IgD-negative memory B cell (primary cell): ENCODE measurements at regions not wholly inside any gene's neighbourhood (a gene's known extent, or its start where the extent isn't known, plus 50 kb on each side); places are given as distances from the start of the nearest gene placed in this dataset.
"Not testable (repeated sequence)": the region's sequence is repeated elsewhere in the genome, so short reads cannot be mapped to it uniquely, and the experiment has no call there.

Experiments
- H3K27ac Mint-ChIP-seq, 3 donors: one replicate each; pipeline ENCODE4 v1.8.0; 2020 to 2022; ENCODE audit warnings: mild to moderate bottlenecking in 3 of 3, mixed read lengths in 3 of 3, moderate library complexity in 1 of 3
- H3K27me3 Mint-ChIP-seq: one replicate; pipeline ENCODE4 v1.8.0; 2021; ENCODE audit warnings: mixed read lengths
- H3K36me3 Mint-ChIP-seq: one replicate; pipeline ENCODE4 v1.8.0; 2020; ENCODE audit warnings: mild to moderate bottlenecking, mixed read lengths
- H3K4me1 Mint-ChIP-seq, 3 donors: one replicate each; pipeline ENCODE4 v1.8.0; 2020 to 2022; ENCODE audit warnings: mixed read lengths in 3 of 3, mild to moderate bottlenecking in 1 of 3
- H3K4me3 Mint-ChIP-seq, 4 donors: one replicate each; pipeline ENCODE4 v1.8.0; 2020 to 2022; ENCODE audit warnings: mild to moderate bottlenecking in 4 of 4, mixed read lengths in 4 of 4, moderate library complexity in 3 of 4
- H3K9me3 Mint-ChIP-seq, 3 donors: one replicate each; pipeline ENCODE4 v1.8.0; 2020 to 2021; ENCODE audit warnings: mixed read lengths in 3 of 3, mild to moderate bottlenecking in 1 of 3

DNA sequence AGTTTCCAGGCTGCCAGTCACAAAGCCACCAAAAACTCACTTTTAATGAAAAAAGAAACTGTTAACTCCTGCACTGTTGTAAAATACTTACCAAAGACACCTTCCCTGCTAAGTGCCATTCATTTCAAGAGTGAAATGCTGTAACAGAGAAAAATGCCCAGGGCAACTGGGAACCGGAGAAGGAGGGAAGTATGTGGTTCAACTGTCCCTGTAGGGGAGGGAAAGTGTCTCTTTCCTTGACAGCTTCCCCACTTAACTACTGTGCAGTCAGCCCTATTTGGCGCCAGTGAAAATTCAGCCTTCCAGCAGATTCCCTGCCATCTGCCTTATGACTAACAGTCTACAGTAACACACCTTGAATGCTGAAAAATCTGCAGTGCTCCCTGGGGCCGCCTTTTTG lies 789.0 kb downstream of the DIAPH3 start:
- no peaks in the 10 kb centered on the region for H3K4me1 Mint-ChIP-seq
- H3K27me3 Mint-ChIP-seq, result peaks cover 4% of the 10 kb centered on the region
- H3K36me3 Mint-ChIP-seq, result no peaks in the 10 kb centered on the region

DNA sequence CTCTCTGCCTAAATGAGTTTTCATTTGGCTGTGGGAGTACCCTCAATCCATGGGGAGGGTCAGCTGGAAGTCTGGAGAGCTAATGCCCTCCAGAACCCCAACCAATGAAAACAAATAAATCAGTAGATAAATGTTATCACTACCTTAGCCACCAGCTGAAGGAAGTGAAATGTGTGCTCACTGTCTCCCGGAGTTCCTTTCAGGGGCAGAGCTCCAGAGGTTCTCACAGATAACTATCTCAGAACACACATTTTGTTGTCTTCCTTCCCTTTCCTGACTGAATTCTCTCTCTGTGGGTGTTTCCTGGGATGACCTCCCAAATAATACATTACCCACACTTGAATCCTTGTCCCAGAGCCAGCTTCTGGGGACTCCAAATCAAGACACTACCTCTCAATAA lies 779.6 kb downstream of the DIAPH3 start:
- Mint-ChIP-seq H3K36me3 (no peaks in the 10 kb centered on the region), H3K27me3 (peaks cover 2% of the 10 kb centered on the region), H3K4me3 (no peak overlapping the region), H3K4me1 (no peaks in the 10 kb centered on the region), H3K27ac (no peak overlapping the region), H3K9me3 (peaks cover 0 to 6% (median 0%) of the 10 kb centered on the region in 3 donors)

More for the DNA sequence above, 789.0 kb downstream of the DIAPH3 start:
- no peak overlapping the region for H3K4me3 Mint-ChIP-seq
- no peak overlapping the region for H3K27ac Mint-ChIP-seq
- H3K9me3 Mint-ChIP-seq, result peaks cover 2 to 12% (median 6%) of the 10 kb centered on the region in 3 donors

DNA sequence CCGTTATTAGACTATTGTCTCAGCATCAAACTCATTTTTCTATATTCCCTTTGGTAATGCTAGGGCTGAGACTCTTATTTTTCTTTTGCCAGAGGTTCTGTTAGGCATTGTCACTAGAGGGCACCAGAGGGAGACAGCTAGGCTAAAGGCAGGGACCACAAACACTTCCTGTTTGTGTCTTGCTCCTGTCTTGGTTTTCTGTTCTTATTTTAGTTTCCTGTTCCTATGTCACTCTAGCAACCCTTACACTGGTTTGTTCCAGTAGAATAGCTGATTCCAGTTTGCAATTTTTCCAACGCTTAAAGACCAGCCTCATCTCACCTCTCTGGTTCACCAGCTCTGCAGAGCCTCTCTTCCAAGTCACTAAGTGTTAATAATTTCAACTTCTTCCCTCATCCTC lies 772.0 kb downstream of the DIAPH3 start:
- no peaks in the 10 kb centered on the region for H3K9me3 Mint-ChIP-seq
- H3K4me1 Mint-ChIP-seq, result no peaks in the 10 kb centered on the region
- H3K36me3 Mint-ChIP-seq, result no peaks in the 10 kb centered on the region
- no peak overlapping the region for H3K27ac Mint-ChIP-seq
- H3K4me3 Mint-ChIP-seq, result no peak overlapping the region
- H3K27me3 Mint-ChIP-seq, result peaks cover 2% of the 10 kb centered on the region

DNA sequence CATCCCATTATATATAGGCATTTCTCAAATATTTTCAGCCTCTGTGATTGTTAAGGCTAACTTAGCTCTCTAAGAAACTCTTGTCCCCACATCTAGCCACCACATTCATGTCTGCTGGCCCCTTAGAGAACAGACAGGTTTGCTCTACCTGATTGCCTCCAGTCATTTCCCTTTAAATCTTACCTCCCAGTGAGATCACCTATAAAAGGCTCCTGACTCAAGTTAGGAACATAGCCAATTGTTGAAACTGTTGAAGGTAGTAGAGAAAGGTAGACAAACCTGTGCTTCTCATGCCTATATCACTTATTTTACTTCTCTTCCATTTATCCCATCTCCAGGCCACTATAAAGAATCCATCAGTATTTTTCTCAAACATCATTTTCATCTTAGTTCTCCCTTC lies 771.4 kb downstream of the DIAPH3 start:
- no peaks in the 10 kb centered on the region for H3K36me3 Mint-ChIP-seq
- no peak overlapping the region for H3K4me3 Mint-ChIP-seq
- H3K27me3 Mint-ChIP-seq, result peaks cover under 1% of the 10 kb centered on the region
- H3K9me3 Mint-ChIP-seq, result no peaks in the 10 kb centered on the region
- H3K27ac Mint-ChIP-seq, result no peak overlapping the region
- peaks cover 0 to under 1% (median 0%) of the 10 kb centered on the region in 3 donors for H3K4me1 Mint-ChIP-seq

DNA sequence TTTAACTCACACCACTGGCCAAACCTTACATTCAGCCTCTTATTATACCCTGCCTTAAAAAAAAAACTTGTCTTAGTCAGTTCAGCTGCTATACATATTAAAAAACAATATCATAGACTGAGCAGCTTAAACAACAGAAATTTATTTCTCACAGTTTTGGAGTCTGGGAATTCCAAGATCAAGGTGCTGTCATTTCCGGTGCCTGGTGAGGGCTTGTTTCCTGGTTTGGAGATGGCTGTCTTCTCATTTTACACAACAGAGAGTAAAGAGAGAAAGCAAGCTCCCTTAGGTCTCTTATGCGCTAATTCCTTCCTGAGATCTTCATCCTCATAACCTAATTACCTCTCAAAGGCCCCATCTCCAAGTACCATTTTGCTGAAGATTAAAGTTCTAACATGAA lies 769.2 kb downstream of the DIAPH3 start:
- Mint-ChIP-seq H3K4me3 (no peak overlapping the region), H3K4me1 (peaks cover 0 to 4% (median 0%) of the 10 kb centered on the region in 3 donors), H3K36me3 (no peaks in the 10 kb centered on the region), H3K27me3 (no peaks in the 10 kb centered on the region), H3K9me3 (no peaks in the 10 kb centered on the region), H3K27ac (no peak overlapping the region)

DNA sequence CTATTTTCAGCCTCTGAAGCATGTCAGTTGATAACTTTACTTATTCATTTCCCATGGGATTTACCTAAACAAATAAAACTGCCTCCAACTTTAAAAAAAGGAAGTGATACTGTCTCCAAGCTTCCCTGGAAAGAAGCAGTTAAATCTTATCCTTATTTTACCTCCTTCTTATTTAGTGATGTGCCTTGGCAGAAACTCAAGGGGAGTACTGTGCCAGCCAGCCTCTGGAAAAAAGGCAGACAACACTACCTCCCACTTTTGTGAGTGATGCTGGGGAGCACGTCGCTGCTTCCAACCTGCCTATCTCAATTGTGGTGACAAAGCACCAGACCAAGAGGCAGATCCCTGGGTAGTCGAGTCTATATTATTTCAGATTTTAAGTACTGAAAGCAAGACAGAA lies 765.6 kb downstream of the DIAPH3 start:
- peaks cover 0 to 4% (median 0%) of the 10 kb centered on the region in 3 donors for H3K4me1 Mint-ChIP-seq
- no peak overlapping the region for H3K27ac Mint-ChIP-seq
- H3K36me3 Mint-ChIP-seq, result no peaks in the 10 kb centered on the region
- H3K4me3 Mint-ChIP-seq, result no peak overlapping the region
- no peaks in the 10 kb centered on the region for H3K27me3 Mint-ChIP-seq
- peaks cover 3 to 4% (median 3%) of the 10 kb centered on the region in 3 donors for H3K9me3 Mint-ChIP-seq

DNA sequence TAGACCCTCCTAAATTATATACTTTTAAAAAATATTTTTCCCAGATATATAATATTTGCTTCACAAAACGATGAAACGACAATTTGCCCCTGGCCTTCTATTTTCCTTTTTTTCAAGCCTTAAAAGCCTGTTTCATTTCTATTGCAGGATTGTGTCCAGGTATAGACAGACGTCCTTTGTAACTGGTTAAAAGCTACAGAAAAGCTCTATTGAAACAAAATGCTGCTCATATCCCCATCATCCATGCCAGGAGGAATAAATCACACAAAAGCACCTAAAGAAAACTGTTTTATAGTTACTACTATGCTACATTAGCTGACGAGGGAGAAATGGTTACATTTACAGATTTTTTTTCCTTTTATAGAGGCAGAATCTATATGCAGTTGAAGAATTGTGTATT lies 765.1 kb downstream of the DIAPH3 start:
- Mint-ChIP-seq H3K4me3 (no peak overlapping the region), H3K36me3 (no peaks in the 10 kb centered on the region), H3K27me3 (no peaks in the 10 kb centered on the region), H3K9me3 (peaks cover 6% of the 10 kb centered on the region in 3 donors), H3K27ac (no peak overlapping the region), H3K4me1 (peaks cover 0 to 4% (median 0%) of the 10 kb centered on the region in 3 donors)

DNA sequence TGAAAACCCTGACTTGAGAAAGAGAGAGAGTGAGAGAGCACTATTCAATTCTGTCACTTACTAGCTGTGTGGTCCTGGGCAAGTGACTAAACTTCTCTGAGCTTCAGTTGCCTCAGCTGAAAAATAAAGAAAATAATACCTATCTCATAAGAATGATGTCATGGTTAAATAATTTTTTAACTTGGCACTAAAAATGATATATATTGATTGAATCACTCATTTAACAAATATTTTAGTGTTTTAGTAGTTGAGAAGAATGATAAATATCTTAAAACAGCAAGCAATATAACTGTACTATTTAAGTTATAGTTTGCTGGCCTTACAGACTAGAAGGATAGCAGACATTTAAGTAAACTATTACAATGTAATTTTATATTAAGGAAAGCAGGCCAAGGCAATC lies 764.2 kb downstream of the DIAPH3 start:
- H3K4me3 Mint-ChIP-seq, result no peak overlapping the region
- peaks cover 0 to 4% (median 0%) of the 10 kb centered on the region in 3 donors for H3K4me1 Mint-ChIP-seq
- H3K27ac Mint-ChIP-seq, result no peak overlapping the region
- H3K27me3 Mint-ChIP-seq, result no peaks in the 10 kb centered on the region
- peaks cover 6 to 9% (median 6%) of the 10 kb centered on the region in 3 donors for H3K9me3 Mint-ChIP-seq
- no peaks in the 10 kb centered on the region for H3K36me3 Mint-ChIP-seq

DNA sequence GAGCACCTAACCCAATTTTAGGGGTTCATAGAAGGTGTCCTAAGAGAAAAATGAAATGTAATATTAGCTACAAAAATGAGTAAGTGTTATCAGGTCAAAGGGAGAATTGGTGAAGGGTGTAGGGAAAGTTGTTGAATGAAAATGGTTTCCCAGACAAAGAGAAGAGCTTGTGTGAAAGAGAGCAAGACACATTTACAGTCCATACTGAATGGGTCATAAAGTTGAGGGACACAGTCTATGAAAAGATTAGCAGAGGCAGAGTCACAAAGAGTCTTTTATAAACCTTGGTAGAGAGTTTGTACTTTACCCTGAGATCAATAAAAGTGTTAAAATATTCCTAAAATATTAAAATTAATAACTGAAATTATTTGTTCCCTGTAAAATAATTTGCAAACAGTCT lies 759.4 kb downstream of the DIAPH3 start:
- Mint-ChIP-seq H3K4me3 (no peak overlapping the region), H3K36me3 (no peaks in the 10 kb centered on the region), H3K27me3 (no peaks in the 10 kb centered on the region), H3K4me1 (no peaks in the 10 kb centered on the region), H3K9me3 (peaks cover 6 to 31% (median 14%) of the 10 kb centered on the region in 3 donors), H3K27ac (no peak overlapping the region)

DNA sequence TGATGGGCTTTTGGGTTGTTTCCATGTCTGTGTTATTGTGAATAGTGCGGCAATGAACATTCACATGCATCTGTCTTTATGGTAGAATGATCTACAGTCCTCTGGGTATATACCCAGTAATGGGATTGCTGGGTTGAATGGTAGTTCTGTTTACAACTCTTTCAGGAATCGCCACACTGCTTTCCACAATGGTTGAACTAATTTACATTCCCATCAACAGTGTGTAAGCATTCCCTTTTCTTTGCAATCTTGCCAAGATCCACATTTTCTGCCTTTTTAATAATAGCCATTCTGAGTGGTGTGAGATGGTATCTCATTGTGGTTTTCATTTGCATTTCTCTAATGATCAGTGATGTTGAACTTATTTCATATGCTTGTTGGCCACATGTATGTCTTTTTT lies 756.5 kb downstream of the DIAPH3 start:
- H3K27ac Mint-ChIP-seq, H3K4me1 Mint-ChIP-seq, H3K27me3 Mint-ChIP-seq, H3K36me3 Mint-ChIP-seq, H3K4me3 Mint-ChIP-seq: not testable (repeated sequence)
- peaks cover 6 to 31% (median 17%) of the 10 kb centered on the region in 3 donors for H3K9me3 Mint-ChIP-seq

DNA sequence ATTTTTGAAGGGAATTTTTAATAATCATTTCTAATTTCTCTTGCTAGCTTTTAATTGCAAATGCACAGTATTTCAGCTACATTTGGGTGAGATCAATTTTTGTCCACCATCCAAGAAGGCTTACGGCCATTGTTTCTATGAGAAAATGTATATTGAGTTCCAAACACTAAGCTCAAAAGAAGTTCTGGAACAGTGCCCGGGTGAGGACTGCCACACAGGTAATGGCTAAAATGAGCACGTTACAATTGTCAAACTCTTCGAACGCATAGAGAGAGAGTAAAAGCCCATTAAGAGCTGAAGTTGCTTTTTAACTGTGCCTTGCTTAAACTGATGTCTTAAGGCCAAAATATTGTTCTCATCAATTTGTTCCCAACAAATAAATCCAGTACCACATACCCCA lies 755.0 kb downstream of the DIAPH3 start:
- Mint-ChIP-seq H3K27ac (no peak overlapping the region), H3K4me3 (no peak overlapping the region), H3K27me3 (no peaks in the 10 kb centered on the region), H3K9me3 (peaks cover 0 to 25% (median 13%) of the 10 kb centered on the region in 3 donors), H3K4me1 (no peaks in the 10 kb centered on the region), H3K36me3 (no peaks in the 10 kb centered on the region)

DNA sequence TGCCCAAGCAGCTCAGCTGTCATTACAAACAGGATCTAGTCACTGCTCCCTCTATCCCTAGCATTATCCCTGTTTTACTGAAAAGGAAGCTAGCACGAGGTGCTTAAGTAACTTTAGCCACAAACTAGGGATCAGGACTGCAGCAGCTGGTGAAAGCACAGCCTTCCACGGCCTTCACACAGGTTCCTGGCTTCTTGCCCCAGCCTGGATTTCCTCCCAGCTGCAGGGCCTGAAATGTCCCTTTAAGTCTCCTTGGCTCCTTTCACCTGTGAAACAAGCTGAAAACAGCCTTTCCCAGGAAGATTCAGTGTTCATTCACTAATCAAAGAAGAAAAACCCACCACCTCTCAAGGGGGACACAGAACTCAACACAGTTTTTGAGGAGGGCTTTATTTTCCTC lies 754.5 kb downstream of the DIAPH3 start:
- Mint-ChIP-seq H3K36me3 (no peaks in the 10 kb centered on the region), H3K27me3 (no peaks in the 10 kb centered on the region), H3K27ac (no peak overlapping the region), H3K4me1 (no peaks in the 10 kb centered on the region), H3K9me3 (peaks cover 0 to 25% (median 12%) of the 10 kb centered on the region in 3 donors), H3K4me3 (no peak overlapping the region)

DNA sequence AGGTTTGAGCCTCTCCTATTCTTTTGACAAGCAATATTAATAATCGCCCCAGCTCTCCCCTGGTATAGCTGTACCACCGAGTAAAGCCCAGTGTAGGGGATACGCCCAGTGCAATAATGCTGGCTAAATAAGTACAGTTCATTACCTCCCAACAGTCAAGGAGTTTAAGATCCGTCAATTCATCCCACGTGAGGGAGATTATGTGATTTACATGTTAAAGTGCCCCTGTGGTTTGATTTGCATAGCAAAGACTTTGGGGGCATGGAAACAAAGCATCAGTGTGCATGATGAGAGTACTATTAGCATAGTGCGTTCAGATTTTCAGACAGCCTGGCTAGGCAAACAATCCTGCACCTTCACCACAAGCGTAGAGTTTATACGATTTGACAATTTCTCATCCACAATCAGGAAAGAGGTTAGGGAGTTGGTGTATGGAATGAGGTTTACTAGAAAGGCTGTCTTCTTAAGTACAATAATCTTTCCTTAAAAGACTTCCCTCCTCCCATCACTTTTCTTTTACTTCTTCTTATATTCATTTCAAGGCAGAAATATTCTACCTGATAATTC lies 754.0 kb downstream of the DIAPH3 start:
- Mint-ChIP-seq H3K36me3 (no peaks in the 10 kb centered on the region), H3K27me3 (no peaks in the 10 kb centered on the region), H3K4me1 (no peaks in the 10 kb centered on the region), H3K27ac (no peak overlapping the region), H3K9me3 (peaks cover 0 to 25% (median 10%) of the 10 kb centered on the region in 3 donors), H3K4me3 (peak overlapping the region in 1 of 4 donors; percentile 30)

DNA sequence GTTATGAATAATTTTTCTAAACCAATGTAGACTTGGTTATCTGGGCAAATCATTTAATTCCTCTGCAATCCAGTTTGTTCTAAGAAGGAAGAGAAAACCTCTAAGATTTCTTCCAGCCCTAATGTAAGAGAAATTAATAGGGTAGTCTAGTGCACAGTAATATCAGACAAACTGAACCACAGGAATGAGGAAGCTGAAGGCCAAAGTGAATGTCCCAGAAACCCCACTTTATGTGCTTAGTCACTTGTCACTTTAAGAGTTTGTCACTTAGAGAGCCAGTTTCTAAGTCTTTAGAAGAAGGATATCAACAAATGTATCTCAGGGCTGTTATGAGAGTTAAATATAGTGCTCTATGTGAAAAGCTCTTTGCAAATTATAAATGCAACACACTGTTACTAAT lies 750.6 kb downstream of the DIAPH3 start:
- Mint-ChIP-seq H3K36me3 (no peaks in the 10 kb centered on the region), H3K27me3 (no peaks in the 10 kb centered on the region), H3K9me3 (peaks cover 0 to 10% (median 0%) of the 10 kb centered on the region in 3 donors), H3K27ac (no peak overlapping the region), H3K4me3 (no peak overlapping the region), H3K4me1 (no peaks in the 10 kb centered on the region)

DNA sequence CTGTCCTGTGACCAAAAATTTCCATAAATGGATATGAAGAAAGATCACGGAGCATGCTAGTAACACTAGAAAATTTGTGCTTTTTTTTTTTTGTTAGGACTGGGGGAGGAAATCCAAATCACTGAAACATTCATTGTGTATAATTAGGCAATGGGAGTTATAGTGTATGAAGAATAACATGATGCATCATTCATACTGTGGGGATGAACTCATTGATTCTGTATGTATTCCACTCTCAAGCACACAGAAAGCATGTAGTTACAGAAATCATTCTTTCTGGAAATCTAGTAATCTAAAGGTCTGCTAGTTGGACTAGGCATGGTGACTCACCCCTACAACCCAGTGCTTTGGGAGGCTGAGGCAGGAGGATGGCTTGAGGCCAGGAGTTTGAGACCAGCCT lies 749.7 kb downstream of the DIAPH3 start:
- H3K4me1 Mint-ChIP-seq, result no peaks in the 10 kb centered on the region
- peaks cover 0 to 12% (median 0%) of the 10 kb centered on the region in 3 donors for H3K9me3 Mint-ChIP-seq
- no peak overlapping the region for H3K27ac Mint-ChIP-seq
- H3K4me3 Mint-ChIP-seq, result no peak overlapping the region
- H3K36me3 Mint-ChIP-seq, result no peaks in the 10 kb centered on the region
- H3K27me3 Mint-ChIP-seq, result no peaks in the 10 kb centered on the region

DNA sequence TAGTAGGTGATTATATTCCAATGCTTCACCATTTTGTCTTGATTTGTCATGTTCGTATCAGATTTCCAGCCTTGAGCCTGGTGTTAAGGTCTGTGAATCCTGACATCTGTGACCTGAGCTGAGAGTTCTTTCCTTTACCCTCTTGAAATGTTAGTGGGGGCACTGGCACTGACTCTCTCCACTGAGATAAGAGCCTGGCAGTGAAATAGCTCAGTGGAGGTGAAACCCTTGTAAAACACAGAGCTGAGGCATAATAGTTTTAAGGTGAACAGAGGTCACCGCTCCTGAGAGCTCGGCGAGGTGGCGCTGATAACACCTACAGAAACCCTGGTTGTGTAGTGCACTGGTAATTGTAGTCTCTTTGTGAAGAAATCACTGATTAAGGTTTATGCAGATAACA lies 748.2 kb downstream of the DIAPH3 start:
- peaks cover 0 to 12% (median 0%) of the 10 kb centered on the region in 3 donors for H3K9me3 Mint-ChIP-seq
- H3K27ac Mint-ChIP-seq, result no peak overlapping the region
- no peaks in the 10 kb centered on the region for H3K4me1 Mint-ChIP-seq
- H3K4me3 Mint-ChIP-seq, result no peak overlapping the region
- H3K36me3 Mint-ChIP-seq, result no peaks in the 10 kb centered on the region
- H3K27me3 Mint-ChIP-seq, result no peaks in the 10 kb centered on the region
